ENCODE measurements at regions not wholly inside any gene's neighbourhood (a gene's known extent, or its start where the extent isn't known, plus 50 kb on each side); places are given as distances from the start of the nearest gene placed in this dataset.

GRCh38 chr7:126222782-126223181 lies 1030.0 kb downstream of the GRM8 start:
- no peak for DNase-seq (ENCODE audit: low read depth)
- TF ChIP-seq CTCF (IDR thresholded peaks at IDR 0.05; ENCODE audit: insufficient read depth, low read depth, low read length): no peak
- no peak overlapping the region for H3K4me3 ChIP-seq (ENCODE audit: low read depth, low read length)

GRCh38 chr7:126215785-126216184 lies 1037.0 kb downstream of the GRM8 start:
- DNase-seq (ENCODE audit: low read depth): no peak
- TF ChIP-seq CTCF (IDR thresholded peaks at IDR 0.05; ENCODE audit: insufficient read depth, low read depth, low read length): no peak
- H3K4me3 ChIP-seq (ENCODE audit: low read depth, low read length): no peak overlapping the region

GRCh38 chr7:126213876-126214275 lies 1038.9 kb downstream of the GRM8 start:
- H3K4me3 ChIP-seq (ENCODE audit: low read depth, low read length): no peak overlapping the region
- DNase-seq (ENCODE audit: low read depth): no peak
- TF ChIP-seq CTCF (IDR thresholded peaks at IDR 0.05; ENCODE audit: insufficient read depth, low read depth, low read length): no peak

GRCh38 chr7:126211875-126212274 lies 1040.9 kb downstream of the GRM8 start:
- H3K4me3 ChIP-seq (ENCODE audit: low read depth, low read length): no peak overlapping the region
- DNase-seq (ENCODE audit: low read depth): no peak
- TF ChIP-seq CTCF (IDR thresholded peaks at IDR 0.05; ENCODE audit: insufficient read depth, low read depth, low read length): no peak

GRCh38 chr7:126210707-126211106 lies 1042.0 kb downstream of the GRM8 start:
- no peak for TF ChIP-seq CTCF (IDR thresholded peaks at IDR 0.05; ENCODE audit: insufficient read depth, low read depth, low read length)
- H3K4me3 ChIP-seq (ENCODE audit: low read depth, low read length): no peak overlapping the region
- DNase-seq (ENCODE audit: low read depth): no peak

- TF ChIP-seq CTCF (IDR thresholded peaks at IDR 0.05; ENCODE audit: insufficient read depth, low read depth, low read length): no peak
- DNase-seq (ENCODE audit: low read depth): no peak
These were observed 1049.6 kb downstream of the GRM8 start for GRCh38 chr7:126203185-126203584.

GRCh38 chr7:126202177-126202576 lies 1050.6 kb downstream of the GRM8 start:
- no peak for TF ChIP-seq CTCF (IDR thresholded peaks at IDR 0.05; ENCODE audit: insufficient read depth, low read depth, low read length)
- no peak for DNase-seq (ENCODE audit: low read depth)
- H3K4me3 ChIP-seq (ENCODE audit: low read depth, low read length): no peak overlapping the region

More at GRCh38 chr7:126203185-126203584, 1049.6 kb downstream of the GRM8 start:
- no peak overlapping the region for H3K4me3 ChIP-seq (ENCODE audit: low read depth, low read length)
